HG03342 (cell line): ENCODE measurements at regions not wholly inside any gene's neighbourhood (a gene's known extent, or its start where the extent isn't known, plus 50 kb on each side); places are given as distances from the start of the nearest gene placed in this dataset.

Experiments used
- ATAC-seq: cut with Tn5 transposase; IDR thresholded peaks from one replicate; pipeline ENCODE4 v1.9.1; 2021; ENCODE audit warnings: mild to moderate bottlenecking, moderate library complexity; ENCODE audit not compliant: unreplicated experiment

DNA sequence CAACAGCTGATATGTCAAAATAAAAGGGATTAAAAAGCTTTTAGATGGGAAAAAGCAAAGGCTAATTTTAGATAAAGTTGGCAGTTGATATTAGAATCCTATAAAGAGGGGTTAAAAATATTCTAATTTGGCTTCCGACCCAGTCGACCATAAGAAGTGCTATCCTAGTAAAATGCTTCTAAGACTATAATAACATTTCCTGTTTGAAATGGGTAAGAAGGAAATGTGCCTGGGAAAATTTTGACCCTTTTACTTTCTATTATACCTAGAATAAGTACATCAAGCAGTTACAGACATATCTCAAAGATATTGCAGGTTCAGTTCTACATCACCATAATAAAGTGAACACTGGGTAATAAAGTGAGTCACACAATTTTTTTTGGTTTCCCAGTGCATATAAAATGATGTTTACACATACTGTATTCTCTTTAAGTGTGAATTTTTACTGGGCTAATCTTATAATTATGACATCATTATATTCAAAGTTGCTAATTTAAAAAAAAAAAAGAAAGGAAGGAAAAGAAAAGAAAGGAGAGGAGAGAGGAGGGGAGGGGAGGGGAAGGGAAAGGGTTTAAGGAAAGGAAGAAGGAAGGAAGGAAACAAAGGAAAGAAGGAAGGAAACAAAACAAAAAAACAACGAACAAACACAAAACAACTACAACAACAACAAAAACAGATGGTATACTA is 308.2 kb upstream of the NR5A2 start:
- ATAC-seq, result no peak

DNA sequence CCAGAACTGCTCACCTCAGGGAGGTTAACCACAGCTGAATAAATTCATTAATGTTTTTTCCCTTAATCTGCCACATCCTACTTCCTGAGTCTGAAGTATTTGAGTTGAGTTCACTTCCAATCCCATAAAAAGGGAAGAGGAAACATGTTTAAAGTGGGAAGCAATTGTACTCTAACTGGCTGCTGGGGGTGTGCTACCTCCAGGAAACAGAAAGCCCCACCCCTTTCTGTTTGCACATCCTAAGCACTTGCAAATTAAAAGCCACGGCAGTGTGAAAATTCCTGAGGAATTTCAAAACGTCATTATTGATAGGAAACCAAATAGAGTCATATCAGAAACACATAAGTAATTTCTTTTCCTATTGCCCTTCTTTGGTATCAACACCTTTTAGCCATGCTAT is 307.0 kb upstream of the NR5A2 start:
- no peak for ATAC-seq

DNA sequence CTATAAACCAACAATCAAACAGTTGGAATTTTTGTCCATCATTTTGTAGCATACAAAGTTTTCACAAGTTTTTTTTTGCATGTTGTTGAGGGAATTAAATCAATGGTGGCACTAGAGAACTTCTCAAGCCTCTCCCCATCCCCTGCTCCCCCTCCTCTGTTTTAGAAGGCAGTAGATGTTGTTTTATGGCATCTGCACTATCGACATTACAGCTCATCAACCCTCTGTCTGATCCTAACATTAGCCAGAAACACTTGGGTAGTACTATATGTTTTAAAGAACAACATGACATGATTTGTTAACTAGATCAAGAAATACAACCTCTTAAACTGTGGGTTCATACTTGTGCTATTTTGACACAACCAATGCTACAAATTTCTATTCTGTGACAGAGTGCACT is 306.5 kb upstream of the NR5A2 start:
- no peak for ATAC-seq

DNA sequence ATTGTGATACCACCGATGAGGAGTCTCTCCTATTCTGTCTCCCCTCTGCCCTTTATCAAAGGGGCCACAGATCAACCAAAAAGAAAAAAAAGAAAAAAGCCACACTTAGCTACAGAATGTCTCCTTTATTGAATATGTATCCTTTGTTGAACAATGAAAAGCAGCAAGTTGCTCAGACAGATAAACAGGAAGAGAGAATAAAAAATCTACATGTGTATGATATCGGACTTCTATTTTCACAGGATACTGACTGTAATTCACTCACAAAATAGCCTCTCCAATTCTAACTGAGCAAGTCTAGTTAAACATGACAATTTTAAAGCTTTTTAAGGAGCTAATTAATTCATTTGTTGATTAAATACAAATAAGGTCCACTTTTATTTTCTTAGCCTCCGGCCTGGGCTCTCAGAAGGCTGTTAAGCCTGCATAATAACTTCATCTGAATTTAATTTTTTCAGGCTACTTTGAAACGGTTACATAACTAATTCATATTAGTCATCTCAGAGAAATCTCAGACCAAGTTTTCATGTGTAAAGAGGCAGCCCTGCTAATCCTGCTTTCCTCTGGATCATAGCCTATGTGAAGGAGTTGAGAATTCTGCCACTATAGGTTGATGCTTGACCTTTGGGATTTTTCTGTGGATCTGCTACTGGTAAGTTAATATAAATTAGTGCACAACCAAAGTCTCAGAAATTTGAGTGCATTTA is 304.1 kb upstream of the NR5A2 start:
- no peak for ATAC-seq

DNA sequence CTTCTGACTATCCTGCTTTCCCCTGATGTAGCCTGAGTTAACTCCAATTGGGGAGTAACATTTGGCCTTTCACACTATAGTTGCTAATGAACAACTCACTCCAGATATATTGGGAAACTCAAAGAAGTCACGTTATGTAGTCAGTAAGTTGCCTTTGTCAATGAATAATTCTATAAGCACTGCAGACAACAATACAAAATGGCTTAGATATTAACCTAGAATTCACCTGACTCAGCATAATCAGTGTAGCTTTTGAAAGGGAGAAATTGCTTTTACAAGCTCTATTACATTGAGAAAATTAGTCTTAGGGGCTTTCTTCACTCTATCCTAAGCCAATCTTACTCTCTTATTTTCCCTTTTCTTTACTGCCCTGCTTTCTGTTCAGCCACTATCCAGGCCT is 303.5 kb upstream of the NR5A2 start:
- ATAC-seq, result no peak

DNA sequence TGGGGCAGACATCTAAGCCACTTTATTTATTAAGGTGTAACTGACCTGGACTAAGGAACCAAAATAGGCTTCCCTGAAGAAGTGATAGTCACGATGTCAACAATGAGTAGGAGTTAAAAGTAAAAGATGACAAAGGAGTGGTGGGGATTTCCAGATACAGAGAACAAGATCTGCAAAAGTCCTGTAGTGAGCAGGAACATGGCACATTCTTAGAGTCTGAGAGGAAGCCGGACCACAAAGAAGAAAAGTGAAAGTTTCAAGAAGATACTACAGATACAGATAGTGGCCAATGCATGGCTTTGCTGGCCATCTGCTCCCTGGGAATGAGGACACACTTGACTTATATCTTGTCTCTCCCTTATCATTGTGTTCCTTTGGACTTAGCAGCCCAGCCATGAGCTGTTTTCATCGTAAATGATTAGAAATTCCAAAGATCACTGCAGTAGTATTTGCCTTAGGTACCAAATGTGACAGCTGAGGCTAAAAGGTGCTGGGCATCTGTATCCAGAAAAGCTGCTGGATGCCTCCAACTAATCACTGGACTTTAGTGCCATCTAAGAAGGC is 302.4 kb upstream of the NR5A2 start:
- peak; percentile 73 for ATAC-seq

DNA sequence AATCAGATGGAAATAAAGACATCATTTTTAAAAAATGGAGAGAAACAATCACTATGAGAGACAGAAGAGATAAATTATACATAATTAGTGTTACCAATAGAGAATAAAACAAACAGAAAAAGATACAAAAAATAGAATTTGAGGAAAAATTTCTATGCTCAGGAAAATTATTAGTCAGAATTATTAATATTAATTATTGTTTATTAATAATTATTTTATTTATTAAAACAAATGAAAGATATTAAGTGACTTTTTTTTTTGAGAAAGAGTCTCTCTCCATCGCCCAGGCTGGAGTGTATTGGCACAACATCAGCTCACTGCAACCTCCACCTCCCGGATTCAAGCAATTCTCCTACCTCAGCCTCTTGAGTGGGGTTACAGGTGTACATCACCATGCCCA is 299.8 kb upstream of the NR5A2 start:
- no peak for ATAC-seq

DNA sequence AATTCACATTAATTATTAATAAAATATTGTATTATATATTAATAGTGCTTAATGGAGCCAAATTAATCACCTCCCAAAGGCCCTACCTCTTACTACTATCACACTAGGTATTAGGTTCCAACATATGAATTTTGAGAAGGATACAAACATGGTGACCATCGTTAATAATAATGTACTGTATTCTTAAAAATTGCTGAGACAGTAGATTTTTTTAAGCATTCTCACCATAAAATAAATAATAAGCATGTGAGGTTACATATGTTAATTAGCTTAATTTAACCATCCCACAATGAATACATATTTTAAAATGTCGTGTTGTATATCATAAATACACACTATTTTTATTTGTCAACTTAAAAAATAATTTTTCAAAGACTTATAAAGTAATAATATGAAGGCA is 299.2 kb upstream of the NR5A2 start:
- no peak for ATAC-seq

DNA sequence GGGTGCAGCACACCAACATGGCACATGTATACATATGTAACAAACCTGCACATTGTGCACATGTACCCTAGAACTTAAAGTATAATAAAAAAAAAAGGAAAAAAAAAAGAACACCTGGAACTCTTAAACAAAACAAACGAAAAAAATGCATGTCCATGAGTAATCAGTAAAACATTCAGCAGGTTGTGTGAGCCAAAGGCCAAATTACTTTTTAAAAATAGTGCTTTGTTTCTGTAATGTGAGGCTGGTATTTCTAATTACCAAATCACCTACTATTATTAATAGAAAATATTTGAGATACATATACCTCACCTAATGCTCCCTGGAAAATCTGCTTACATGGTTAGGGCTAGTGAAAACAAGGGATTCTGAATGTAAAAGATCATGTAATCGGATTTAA is 294.4 kb upstream of the NR5A2 start:
- ATAC-seq, result no peak

DNA sequence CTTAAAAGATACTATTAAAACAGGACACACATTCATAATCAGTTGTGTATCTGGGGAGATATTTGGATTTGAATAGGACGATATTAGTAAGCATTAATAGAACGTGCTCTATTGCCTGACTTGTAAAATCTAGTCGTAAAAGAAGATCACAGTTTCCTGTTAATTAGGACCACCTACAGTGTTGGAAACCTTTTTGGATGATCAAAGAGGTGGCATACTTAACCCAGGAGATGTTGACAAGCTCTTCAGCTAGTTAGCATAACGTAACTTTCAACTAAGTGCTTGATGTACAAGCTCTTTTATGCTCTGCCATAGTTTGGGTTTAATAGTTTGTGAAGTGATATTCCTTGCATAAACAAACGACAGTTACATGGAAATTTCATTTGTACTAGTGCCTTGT is 293.3 kb upstream of the NR5A2 start:
- ATAC-seq, result no peak

DNA sequence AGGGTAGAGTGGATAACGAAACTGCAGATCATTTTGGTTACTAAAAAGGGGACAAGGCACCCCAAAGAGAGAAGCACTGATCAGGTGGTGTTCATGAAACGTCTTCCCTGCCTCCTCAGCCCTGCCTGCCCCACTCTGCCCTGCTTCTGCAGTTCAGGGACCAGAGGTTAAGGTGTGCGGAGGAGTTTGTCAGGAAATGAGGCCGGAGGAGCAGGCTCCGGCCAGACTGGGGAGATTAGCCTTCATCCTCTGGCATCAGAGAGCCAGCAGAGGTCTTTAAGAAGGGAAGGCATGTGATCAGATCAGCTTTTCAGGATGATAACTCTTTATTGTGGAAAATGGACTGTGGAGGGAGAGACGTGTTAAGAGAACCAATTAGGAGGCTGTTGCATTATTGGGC is 291.9 kb upstream of the NR5A2 start:
- ATAC-seq, result no peak

DNA sequence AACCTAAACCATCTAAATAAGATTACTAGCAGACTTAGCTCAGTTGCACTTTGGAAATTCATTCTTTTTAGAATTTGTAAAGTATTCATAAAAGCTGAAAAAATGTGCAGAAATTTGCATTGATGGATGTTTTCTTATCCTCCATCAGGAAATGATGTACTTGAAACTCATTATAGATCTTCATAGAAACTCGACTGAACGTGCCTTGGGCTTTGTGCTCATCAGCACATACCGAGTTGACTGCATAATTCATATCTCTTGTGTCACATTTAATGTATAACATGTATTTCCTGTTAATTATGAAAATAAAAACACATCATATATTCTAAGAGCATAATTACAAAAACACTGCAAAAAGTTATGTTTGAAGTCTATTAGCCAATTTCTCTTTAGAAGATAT is 290.9 kb upstream of the NR5A2 start:
- no peak for ATAC-seq

DNA sequence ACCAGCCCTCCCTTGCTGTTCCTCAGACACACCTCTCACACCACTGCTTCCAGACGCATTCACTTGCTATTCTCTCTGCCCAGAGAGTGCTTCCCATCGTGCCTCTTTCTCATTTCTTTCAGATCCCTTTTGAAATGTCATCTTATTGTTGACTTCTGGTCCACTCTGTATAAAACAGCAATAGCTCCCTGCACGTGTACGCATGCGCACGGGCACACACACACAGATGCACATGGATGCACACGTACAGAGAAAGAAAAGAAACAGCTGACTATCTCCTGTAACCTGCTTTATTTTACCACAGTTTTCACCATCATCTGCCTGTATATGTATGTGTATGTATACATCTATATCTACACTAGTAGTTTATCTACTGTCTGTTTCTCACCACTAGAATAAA is 285.9 kb upstream of the NR5A2 start:
- no peak for ATAC-seq

DNA sequence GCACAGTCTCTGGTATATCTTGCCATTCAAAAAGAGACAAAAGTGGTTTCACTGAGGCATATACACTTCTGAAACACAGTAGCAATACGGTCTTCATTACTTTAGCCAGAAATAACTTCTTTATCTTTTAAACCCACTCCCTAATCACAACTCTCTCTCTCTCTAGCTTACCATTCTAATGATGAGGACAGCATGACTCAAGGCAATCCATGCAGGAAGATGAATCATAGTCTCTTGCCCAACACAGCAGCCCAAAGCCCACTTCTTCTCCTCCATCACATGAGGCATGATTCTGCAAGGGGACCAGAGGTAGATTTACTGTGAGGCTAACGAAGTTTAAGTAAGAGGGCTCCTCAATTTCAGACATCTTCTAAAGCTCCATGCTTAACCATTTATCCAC is 285.0 kb upstream of the NR5A2 start:
- no peak for ATAC-seq

DNA sequence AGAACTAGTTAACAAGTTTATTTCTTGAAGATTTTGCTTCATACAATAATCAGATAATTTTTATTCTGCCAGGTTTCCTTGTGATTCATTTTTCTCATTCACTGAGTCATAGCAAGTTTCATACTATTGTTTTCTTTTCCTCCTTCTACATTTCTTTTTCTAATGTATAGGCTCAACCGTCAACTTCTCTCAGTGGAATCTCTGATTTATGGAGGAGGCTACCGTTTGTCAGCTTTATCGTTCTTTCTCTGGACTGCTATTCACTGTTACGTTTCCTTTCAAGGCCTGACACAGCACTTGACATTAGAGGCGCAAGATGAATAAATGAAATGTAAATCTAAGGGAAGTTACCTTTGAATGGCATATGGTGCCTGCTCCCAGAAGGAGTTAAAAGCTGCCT is 284.3 kb upstream of the NR5A2 start:
- ATAC-seq, result no peak

DNA sequence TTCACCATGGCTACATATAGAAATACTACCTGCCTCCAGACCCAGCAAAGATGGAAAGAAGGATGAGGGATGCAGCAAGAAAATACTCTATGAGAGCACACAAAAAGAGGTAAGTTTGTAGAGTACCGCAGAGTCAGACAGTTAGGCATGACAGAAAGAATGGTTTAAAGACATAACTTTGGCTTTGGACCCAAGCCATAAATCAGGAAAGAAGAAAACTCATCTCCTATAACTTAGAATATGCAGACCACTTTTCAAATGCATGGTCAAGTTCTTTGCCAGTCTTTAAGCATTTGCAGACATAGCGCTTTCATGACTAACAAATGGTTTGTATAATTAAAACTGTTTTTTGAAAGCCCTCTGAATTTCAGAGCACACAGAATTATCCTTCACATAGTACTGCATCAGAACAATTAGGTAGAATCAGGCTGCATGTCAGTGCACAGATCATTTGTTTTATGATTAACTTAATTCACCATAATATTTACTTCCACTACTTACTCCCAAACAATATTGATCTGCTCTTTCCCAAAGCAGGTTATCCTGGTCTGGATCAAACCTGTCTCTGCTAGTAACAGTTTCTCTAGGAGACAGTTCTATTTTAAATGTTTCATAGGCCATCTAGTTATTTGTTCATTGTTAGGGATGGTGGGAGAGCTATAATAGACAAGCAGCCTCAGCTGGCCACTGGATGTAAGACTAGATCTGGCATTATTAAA is 280.7 kb upstream of the NR5A2 start:
- no peak for ATAC-seq

DNA sequence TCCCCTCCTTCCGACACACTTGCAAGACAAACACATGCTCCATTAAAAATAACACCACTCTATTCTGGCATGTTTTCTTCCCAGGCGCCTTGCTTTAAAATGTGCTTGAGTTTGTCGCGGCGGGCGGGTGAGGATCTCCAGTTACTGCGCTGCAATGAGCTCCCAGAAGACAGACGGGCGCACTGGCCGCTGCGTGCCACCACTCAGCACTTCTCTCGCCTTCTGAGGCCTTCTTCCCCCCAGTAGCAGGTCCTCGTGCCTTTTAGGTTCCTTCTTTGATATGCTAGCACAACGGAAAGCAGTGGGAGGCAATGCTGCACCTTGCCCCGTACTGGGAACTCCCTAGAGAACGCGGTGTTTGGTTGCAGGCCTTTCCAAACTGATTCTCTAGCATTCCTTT is 279.5 kb upstream of the NR5A2 start:
- no peak for ATAC-seq

DNA sequence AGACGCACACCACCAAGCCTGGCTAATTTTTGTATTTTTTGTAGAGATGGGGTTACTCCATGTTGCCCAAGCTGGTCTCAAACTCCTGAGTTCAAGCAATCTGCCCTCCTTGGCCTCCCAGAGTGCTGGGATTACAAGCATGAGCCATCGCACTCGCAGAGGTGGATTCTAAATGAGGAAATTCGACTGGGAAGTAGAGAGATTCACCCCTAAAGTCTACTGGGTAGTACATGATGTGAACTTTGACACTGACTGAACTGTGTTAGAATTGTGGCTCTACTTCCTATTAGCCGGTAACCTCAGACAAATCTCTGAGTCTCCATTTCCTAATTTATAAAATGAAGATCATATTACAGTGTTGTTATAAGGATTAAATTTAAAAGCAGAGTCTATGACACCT is 276.0 kb upstream of the NR5A2 start:
- ATAC-seq, result no peak

DNA sequence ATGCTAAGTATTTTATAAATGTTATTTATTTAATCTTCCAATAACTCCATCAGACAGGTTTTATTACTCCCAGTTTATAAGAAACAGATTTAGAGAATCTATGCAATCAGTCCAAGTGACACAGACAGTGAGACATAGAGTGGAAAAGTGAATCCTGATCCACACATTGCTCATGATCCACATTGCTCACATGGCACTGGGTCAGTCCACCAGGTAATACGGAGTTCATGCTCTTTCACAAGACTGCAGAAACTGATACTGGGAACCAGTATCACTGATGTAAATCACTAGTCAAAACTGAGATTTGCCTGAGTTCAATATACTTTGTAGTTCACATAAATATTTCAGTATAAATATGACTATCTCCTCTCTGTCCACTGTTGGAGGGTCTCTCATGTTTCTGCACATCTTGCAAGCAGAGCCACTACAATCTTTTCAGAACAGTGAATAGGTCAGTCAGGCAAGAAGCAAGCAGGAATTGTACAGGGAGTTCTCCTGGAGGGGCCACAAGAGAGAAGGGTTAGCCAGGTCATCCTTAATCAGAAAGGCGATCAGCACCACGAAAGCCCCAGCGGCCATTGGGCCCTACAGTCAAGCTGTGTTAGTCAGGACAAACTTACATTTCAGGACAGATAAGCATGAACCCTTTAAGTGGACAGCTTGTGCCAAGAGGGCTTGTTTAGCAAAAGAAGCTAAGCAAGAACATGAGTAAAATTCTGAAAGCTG is 275.4 kb upstream of the NR5A2 start:
- ATAC-seq, result no peak

DNA sequence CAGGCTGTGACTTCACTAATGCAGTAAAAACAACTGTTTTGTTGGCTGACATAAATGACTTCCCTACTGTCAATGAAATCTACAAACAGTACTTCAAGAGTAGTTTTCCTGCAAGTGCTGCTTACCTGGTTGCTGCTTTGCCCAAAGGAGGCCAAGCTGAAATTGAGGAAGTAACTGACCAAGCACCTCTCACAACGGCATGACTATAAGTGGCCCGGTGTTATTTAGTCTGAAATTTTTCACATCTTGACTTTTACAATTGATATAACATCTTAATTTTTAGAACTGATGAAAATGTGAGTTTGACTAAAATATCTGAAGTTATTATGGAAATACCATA is 274.9 kb upstream of the NR5A2 start:
- no peak for ATAC-seq

DNA sequence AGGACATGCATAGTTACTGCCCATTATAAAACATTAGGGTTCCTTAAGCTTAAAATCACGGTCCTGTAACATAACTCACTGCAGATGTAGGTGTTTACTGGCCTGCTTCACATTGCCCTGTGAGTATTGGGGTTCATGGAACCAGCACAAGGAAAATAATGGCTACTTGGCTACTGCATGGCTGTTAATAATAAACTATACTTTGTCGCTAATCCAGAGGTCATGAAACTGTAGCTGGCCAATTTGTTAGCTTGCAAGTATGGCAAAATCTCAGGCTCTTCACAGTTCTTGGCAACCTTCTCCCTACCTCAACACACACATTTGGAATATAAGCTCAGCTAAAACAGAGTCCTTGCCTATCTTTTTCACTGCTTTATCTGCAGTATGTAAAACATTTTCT is 274.0 kb upstream of the NR5A2 start:
- no peak for ATAC-seq
